Left lobe of liver (tissue), 2 donors: ENCODE measurements at regions not wholly inside any gene's neighbourhood (a gene's known extent, or its start where the extent isn't known, plus 50 kb on each side); places are given as distances from the start of the nearest gene placed in this dataset.
"Not testable (repeated sequence)": the region's sequence is repeated elsewhere in the genome, so short reads cannot be mapped to it uniquely, and the experiment has no call there.

ENCODE experiments used
- ATAC-seq: fragments of 200-7000 bp; cut with Tn5 transposase; one replicate; pipeline ENCODE4 v1.9.1; 2020; ENCODE audit warnings: mild to moderate bottlenecking, moderate library complexity
- DNase-seq: peaks from one replicate; pipeline ENCODE4 v3.0.0-alpha.2; 2020; ENCODE audit warnings: low spot score
- donor health status: DM: no; HTN: no; CAD: no; lungs with moderate emphysema.
- donor health status: DM: no; HTN: yes; CAD: no.

DNA sequence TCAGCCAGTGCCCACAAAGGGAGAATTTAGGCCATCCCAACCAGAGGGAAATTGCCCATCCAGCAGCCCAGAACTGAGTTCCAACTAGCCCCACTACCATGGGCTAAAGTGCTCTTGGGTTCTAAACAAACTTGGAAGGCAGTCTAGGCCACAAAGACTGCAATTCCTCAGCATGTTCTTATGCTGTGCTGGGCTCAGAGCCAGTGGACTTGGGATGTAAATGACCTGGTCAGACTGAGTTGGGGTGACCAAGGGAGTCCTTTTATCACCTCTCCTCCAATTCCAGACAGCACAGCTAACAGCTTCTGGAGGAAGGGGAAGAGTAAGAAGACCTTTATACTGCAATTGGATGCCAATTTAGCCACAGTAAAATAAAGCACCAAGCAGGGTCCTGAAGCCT, 607.2 kb upstream of the KCND2 start:
- no peak for ATAC-seq

GRCh38 chr7:119681336-119681735, 591.6 kb upstream of the KCND2 start:
- DNase-seq (no peak), ATAC-seq (no peak)

More for the DNA sequence above, 607.2 kb upstream of the KCND2 start:
- DNase-seq, result no peak

DNA sequence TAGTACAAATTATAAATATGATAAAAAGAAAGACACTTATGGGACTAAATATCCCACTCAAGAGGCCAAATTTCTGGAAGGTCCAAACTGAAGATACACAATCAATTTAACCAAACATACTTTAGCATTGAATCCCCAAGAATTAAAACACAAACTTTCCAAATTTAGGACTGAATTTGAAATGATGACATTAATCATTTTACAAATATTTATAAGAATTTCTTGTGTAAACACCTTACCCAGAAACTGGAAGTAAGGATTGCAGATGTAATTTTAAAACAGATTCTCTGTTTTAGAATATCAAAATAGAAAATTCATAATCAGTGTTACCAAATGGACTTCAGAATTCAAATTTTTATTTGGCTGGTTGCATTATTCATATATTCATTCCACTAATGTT, 588.2 kb upstream of the KCND2 start:
- ATAC-seq, result no peak
- DNase-seq, result no peak

DNA sequence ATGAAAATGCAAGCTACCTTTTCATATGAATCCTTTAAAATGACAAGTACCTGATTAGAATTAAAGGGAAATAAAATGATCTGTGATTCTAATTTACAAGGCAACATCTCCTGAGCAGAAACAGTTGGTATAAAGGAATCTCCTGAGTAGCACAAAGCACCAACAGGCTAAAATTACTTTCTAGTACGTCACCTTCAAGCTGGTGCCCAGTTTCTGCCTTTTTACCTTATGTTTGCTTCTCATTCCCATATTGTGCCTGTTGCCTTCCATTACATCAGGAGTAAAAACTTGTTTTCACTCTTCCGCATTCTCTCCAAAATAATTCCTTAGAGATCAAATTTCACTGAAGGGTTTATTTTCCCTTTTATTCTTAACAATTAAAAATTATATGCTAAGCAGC, 587.1 kb upstream of the KCND2 start:
- DNase-seq (no peak), ATAC-seq (no peak)

DNA sequence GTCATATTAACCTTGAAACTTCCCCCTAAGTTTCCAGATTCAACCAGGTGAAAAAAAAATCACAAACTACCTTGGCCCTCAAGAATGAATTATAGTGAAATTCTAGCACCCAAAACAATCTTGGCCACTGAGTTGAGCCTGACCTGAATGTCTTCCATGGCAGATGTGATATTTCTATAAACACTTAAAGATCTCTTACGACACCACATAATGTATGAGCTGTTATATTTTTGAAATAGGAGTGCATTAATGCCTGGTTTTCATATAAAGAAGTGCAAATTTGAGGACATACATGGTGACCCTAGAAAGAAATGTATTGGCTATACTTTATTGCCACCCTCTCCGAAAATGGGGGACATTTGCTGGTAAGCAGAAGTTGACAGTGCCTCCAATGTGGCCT, 584.1 kb upstream of the KCND2 start:
- ATAC-seq, result no peak
- no peak for DNase-seq

DNA sequence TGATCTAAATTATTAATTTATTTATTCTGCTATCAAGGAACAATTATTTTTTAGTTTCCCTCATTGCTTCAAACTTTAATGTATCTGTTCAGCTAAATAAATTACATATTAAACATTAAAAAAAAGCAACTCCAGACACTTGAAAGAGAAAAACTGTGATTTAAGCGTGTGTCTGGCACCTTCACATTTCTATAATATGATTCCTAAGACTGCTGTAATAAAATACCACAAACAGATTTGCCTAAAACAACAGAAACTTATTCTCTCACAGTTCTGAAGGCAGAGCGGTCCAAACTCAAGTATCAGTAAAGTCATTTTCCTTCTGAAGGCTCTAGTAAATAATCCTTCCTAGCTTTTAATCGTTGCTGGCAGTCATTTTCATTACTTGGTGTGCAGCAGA, 580.4 kb upstream of the KCND2 start:
- DNase-seq (no peak), ATAC-seq (no peak)

GRCh38 chr7:119694506-119694905, 578.5 kb upstream of the KCND2 start:
- ATAC-seq (no peak), DNase-seq (no peak)

- DNase-seq (no peak), ATAC-seq (no peak)
These were observed 576.6 kb upstream of the KCND2 start for GRCh38 chr7:119696336-119696735.

DNA sequence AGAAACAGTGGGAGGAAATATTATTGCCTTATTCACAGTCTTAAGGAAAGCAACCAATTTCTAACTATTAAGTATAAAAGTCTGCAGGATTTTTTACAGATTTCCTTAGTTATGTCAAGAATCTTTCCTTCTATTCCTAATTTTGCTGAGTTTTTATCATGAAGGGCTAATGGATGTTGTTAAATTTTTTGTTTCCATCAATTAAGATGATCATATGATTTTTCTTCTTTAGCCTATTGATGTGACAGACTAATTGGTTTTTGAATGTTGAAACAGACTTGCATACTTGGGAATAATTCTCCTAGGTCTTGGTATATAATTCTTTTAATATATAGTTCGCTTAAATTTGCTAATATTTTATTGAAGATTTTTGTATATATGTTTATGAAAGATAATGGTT, 569.1 kb upstream of the KCND2 start:
- no peak for ATAC-seq
- no peak for DNase-seq

DNA sequence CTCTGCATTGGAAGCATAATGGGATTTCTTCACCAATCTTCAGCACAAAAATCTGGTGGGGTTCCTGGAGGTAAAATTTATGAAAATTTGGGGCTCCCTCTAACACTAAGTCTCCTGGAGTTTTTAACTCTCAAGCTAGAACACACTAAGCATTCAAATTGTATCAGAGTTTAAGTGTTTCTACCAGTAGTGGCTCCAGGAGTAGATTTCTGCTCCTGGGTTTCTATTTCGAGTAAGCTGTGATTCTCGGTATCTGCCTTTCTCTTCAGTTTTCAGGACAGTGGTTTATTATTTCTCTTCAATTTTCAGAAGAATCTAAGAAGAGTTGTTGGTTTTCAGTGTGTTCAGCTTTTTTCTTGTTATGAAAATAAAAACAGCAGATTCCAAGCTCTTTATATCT, 566.4 kb upstream of the KCND2 start:
- ATAC-seq, result no peak
- no peak for DNase-seq

DNA sequence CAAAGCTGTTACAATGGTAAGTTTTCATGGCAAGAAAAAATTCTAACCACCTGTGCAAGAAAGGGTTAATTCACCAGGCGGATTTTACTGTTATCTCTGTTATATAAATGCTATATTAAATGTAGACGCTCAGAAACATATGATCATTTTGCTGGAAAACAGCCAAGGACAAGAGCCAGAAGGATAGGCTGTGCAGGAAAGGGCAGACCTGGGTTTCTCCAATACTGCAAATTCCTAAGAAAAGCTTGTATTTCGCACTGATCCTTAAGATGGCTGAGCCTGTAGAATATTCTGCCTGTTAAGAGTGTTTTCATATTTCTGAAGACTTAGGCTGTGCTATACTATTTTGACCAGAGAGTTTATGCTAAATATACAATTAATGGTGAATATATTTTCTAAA, 564.1 kb upstream of the KCND2 start:
- DNase-seq (no peak), ATAC-seq (no peak)

DNA sequence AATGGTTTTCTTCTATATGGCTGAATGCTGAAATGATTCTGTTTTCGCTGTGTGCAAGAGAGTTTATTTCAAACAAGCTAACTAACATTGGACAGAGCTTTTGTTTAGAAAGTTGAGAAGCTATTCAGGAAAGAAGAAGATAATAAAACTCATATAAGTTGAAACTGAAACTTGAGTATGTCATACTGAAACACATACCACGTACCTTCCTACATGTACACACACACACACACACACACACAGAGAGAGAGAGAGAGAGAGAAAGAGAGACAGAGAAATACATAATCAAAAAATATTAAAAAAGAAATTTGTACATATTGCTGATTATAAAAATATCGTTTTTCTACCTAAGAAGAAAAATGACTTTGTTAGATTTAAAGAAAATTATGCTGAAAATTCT, 561.9 kb upstream of the KCND2 start:
- DNase-seq, result no peak

GRCh38 chr7:119712886-119713462, 560.0 kb upstream of the KCND2 start:
- ATAC-seq (no peak), DNase-seq (no peak)

More for the DNA sequence above, 561.9 kb upstream of the KCND2 start:
- ATAC-seq, result no peak

- no peak for DNase-seq
- ATAC-seq, result no peak
These were observed 559.4 kb upstream of the KCND2 start for GRCh38 chr7:119713606-119714005.

DNA sequence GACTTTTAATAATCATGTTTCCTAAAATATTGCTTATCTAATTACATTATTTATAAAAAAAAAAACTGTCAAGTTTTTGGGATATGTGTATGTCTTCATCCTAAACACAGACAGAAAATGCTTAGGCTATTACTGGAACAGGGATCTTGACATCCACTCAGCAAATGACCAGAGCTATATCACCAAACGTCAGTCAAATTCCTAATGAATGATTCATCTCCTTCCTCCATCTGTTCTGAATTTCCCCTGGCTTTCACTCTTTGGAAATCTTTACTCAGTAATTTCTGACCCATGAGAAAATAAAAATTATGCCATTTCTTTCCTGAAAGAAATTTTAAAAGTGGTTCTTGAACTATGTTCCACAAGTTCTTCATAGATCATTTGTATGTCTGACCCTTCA, 552.4 kb upstream of the KCND2 start:
- ATAC-seq (no peak), DNase-seq (no peak)

DNA sequence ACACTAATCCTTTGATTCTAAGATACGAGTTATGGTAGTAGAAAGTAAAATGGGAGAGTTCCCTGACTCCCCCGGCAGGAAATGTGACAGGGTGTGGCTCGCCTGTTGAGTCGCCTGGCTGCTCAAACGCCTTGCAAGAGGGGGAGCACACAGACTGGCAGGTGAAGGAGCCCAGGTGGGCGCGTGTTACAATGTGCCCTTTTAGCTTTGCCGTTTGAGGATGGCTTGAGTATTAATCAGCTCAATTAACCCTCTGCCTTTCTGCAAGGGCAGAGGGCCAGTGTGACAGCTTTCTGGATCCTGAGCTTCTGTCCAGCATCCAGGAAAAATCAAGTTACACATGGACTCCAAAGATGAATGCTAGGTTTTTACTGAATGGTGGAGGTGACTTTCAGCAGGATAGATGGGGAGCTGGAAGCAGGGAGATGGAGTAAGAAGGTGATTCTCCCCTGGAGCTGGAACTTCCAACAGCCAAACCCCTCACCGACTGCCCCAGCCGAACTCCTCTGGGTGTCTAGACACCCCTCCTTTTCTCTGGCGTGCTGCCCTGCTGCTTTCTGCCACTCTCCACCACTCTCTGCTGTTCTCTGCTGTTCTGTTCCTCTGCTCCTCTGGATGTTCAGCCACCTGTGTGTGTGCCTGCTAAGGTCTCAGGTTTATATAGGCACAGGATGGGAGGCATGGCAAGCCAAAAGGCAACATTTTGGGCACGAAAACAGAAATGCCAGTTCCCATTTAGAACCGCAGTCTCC, 548.8 kb upstream of the KCND2 start:
- DNase-seq, result no peak
- no peak for ATAC-seq

GRCh38 chr7:119733127-119733879, 539.7 kb upstream of the KCND2 start:
- DNase-seq (no peak), ATAC-seq (no peak)

DNA sequence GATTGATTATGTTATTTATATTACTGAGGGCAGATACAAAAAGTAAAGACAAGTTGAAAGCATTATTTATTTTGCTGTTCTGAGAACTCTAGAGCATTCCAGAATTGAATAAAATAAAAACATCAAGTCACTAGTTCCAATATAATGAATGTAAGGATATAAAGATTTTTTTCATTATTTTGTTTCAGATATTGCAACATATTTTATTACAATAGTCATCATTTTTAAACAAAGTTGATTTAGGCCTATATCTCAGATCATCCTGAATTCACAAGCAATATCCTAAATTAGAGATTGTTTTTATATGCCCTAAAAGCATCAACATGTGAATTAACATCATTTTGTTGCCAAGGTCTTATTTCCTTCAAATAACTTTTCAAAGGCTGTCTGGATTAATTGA, 535.6 kb upstream of the KCND2 start:
- no peak for DNase-seq

DNA sequence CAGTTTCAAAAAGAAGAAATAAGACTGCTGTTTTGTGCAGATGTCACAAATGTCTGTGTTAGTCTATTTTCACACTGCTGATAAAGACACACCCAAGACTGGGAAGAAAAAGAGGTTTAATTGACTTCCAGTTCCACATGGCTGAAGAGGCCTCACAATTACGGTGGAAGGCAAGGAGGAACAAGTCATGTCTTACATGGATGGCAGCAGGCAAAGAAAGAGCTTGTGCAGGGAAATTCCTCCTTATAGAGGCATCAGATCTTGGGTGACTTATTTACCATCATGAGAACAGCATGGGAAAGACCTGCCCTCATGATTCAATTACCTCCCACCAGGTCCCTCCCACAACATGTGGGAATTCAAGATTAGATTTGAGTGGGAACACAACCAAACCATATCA, 527.7 kb upstream of the KCND2 start:
- not testable (repeated sequence) for ATAC-seq, DNase-seq

More for the DNA sequence above, 535.6 kb upstream of the KCND2 start:
- no peak for ATAC-seq

GRCh38 chr7:119748251-119748860, 524.6 kb upstream of the KCND2 start:
- ATAC-seq (no peak), DNase-seq (no peak)

GRCh38 chr7:119748991-119749390, 524.0 kb upstream of the KCND2 start:
- DNase-seq (no peak), ATAC-seq (no peak)

DNA sequence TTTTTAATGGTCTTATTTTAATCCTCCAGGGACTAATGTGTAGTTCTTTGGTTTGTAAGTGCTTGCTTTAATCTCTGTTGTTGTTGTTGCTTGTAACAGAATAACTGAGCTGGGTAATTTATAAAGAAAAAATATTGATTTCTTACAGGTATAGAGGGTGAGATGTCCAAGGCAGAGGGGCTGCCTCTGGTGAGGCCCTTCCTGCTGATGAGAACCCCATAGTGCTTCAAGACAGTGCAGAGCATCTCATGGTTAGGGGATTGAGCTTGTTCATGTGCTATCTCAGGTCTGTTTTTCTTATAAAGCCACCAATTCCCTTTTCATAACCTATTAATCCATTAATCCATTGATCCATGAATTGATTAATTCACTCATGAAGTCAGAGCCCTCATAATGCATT, 516.3 kb upstream of the KCND2 start:
- ATAC-seq, result no peak
- DNase-seq, result no peak
